ENCODE measurements at regions not wholly inside any gene's neighbourhood (a gene's known extent, or its start where the extent isn't known, plus 50 kb on each side); places are given as distances from the start of the nearest gene placed in this dataset.

DNA sequence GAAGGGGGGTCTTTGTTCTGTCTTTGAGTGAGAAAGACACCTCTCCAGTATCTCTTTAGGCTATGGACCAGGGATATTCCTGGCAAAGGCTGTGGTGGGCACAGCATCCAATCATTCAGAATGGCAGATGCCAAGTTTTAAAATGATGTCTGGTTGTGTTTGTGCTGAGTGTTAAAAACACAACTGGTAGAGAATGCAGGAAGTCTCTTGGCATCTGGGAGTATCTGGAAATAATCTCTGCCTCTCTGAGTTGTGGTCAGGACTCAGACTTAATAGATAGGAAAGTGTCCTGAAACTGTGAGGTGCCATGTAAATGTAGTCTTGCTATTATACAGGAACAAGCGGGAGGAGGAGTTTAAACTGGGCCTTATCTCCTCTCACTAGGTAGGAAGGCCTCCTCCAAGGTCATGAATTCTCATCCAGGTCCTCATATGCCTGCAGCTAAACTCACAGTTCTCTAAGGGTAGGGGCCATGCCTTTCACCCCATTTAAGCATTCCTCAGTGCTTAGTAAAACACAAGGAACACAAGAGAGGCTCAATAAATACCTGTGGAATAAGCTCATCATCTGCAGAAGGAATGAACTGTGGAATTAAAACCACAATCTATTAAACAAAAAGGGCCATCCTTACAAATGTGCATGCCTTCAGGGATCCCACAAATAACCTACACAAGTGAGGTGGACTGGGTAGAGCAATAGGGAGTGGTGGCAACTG, 317.6 kb downstream of the CBLN1 start:
- Histone ChIP-seq H3K79me2 (ENCODE audit: low read length) (no peaks in the 10 kb centered on the region), H3K27me3 (replicated peaks; ENCODE audit: insufficient read depth, low read length) (no peaks in the 10 kb centered on the region), H3K9me2 (replicated peaks; ENCODE audit: insufficient read depth, low read length) (no peaks in the 10 kb centered on the region), H4K20me1 (ENCODE audit: insufficient read depth, low read length) (no peaks in the 10 kb centered on the region), H3K9ac (ENCODE audit: low read length) (no peak overlapping the region), H2AFZ (ENCODE audit: low read length) (no peak overlapping the region), H3F3A (ENCODE audit: insufficient read depth, low read length) (no peaks in the 10 kb centered on the region), H3K27ac (ENCODE audit: low read length) (no peak overlapping the region), H3K4me1 (ENCODE audit: low read length) (no peaks in the 10 kb centered on the region), H3K4me2 (ENCODE audit: low read depth, low read length) (no peak overlapping the region), H3K36me3 (replicated peaks; ENCODE audit: insufficient read depth, low read length) (no peaks in the 10 kb centered on the region), H3K4me3 (ENCODE audit: low read length) (no peak overlapping the region), H3K9me3 (replicated peaks; ENCODE audit: insufficient read depth, low read length) (no peaks in the 10 kb centered on the region)
- DNase-seq: no peak
- TF ChIP-seq EZH2 (optimal IDR thresholded peaks at IDR 0.05; ENCODE audit: low read depth, low read length) (no peak), EZH2phosphoT487 (IDR thresholded peaks at IDR 0.05; ENCODE audit: low read length) (no peak)
- TF ChIP-seq, protein P1, sequence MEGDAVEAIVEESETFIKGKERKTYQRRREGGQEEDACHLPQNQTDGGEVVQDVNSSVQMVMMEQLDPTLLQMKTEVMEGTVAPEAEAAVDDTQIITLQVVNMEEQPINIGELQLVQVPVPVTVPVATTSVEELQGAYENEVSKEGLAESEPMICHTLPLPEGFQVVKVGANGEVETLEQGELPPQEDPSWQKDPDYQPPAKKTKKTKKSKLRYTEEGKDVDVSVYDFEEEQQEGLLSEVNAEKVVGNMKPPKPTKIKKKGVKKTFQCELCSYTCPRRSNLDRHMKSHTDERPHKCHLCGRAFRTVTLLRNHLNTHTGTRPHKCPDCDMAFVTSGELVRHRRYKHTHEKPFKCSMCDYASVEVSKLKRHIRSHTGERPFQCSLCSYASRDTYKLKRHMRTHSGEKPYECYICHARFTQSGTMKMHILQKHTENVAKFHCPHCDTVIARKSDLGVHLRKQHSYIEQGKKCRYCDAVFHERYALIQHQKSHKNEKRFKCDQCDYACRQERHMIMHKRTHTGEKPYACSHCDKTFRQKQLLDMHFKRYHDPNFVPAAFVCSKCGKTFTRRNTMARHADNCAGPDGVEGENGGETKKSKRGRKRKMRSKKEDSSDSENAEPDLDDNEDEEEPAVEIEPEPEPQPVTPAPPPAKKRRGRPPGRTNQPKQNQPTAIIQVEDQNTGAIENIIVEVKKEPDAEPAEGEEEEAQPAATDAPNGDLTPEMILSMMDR (IDR thresholded peaks at IDR 0.05; ENCODE audit: low read length): no peak

GRCh38 chr16:48963306-48963705, 318.3 kb downstream of the CBLN1 start:
- H3K9me3 ChIP-seq (replicated peaks; ENCODE audit: insufficient read depth, low read length): no peaks in the 10 kb centered on the region
- no peaks in the 10 kb centered on the region for H3K27me3 ChIP-seq (replicated peaks; ENCODE audit: insufficient read depth, low read length)
- H3K9ac ChIP-seq (ENCODE audit: low read length): no peak overlapping the region
- H3K4me3 ChIP-seq (ENCODE audit: low read length): no peak overlapping the region
- no peaks in the 10 kb centered on the region for H3K9me2 ChIP-seq (replicated peaks; ENCODE audit: insufficient read depth, low read length)
- H3K36me3 ChIP-seq (replicated peaks; ENCODE audit: insufficient read depth, low read length): no peaks in the 10 kb centered on the region
- H4K20me1 ChIP-seq (ENCODE audit: insufficient read depth, low read length): no peaks in the 10 kb centered on the region
- no peak overlapping the region for H3K27ac ChIP-seq (ENCODE audit: low read length)
- no peaks in the 10 kb centered on the region for H3F3A ChIP-seq (ENCODE audit: insufficient read depth, low read length)
- no peak overlapping the region for H3K4me2 ChIP-seq (ENCODE audit: low read depth, low read length)
- H3K4me1 ChIP-seq (ENCODE audit: low read length): no peaks in the 10 kb centered on the region
- H2AFZ ChIP-seq (ENCODE audit: low read length): no peak overlapping the region
- no peak for DNase-seq
- no peak for TF ChIP-seq EZH2 (optimal IDR thresholded peaks at IDR 0.05; ENCODE audit: low read depth, low read length)
- TF ChIP-seq, protein P1 (IDR thresholded peaks at IDR 0.05; ENCODE audit: low read length): no peak
- no peak for TF ChIP-seq EZH2phosphoT487 (IDR thresholded peaks at IDR 0.05; ENCODE audit: low read length)
- no peaks in the 10 kb centered on the region for H3K79me2 ChIP-seq (ENCODE audit: low read length)

GRCh38 chr16:48961546-48961945, 320.1 kb downstream of the CBLN1 start:
- no peaks in the 10 kb centered on the region for H3K79me2 ChIP-seq (ENCODE audit: low read length)
- no peaks in the 10 kb centered on the region for H3K36me3 ChIP-seq (replicated peaks; ENCODE audit: insufficient read depth, low read length)
- H3K27ac ChIP-seq (ENCODE audit: low read length): no peak overlapping the region
- no peaks in the 10 kb centered on the region for H3K9me2 ChIP-seq (replicated peaks; ENCODE audit: insufficient read depth, low read length)
- TF ChIP-seq, protein P1 (IDR thresholded peaks at IDR 0.05; ENCODE audit: low read length): no peak
- TF ChIP-seq EZH2phosphoT487 (IDR thresholded peaks at IDR 0.05; ENCODE audit: low read length) (no peak), EZH2 (optimal IDR thresholded peaks at IDR 0.05; ENCODE audit: low read depth, low read length) (no peak)
- H3K4me3 ChIP-seq (ENCODE audit: low read length): no peak overlapping the region
- H2AFZ ChIP-seq (ENCODE audit: low read length): no peak overlapping the region
- no peak for DNase-seq
- H3K4me1 ChIP-seq (ENCODE audit: low read length): no peaks in the 10 kb centered on the region
- H3K9ac ChIP-seq (ENCODE audit: low read length): no peak overlapping the region
- no peaks in the 10 kb centered on the region for H3K9me3 ChIP-seq (replicated peaks; ENCODE audit: insufficient read depth, low read length)
- no peaks in the 10 kb centered on the region for H3F3A ChIP-seq (ENCODE audit: insufficient read depth, low read length)
- H3K27me3 ChIP-seq (replicated peaks; ENCODE audit: insufficient read depth, low read length): no peaks in the 10 kb centered on the region
- no peak overlapping the region for H3K4me2 ChIP-seq (ENCODE audit: low read depth, low read length)
- no peaks in the 10 kb centered on the region for H4K20me1 ChIP-seq (ENCODE audit: insufficient read depth, low read length)
